NCI-H524 treated with DMSO at 0.1 percent for 48 hours (cell line): ENCODE measurements at regions not wholly inside any gene's neighbourhood (a gene's known extent, or its start where the extent isn't known, plus 50 kb on each side); places are given as distances from the start of the nearest gene placed in this dataset.
A peak's percentile ranks its signal among the peaks of the same experiment; 100 is the strongest.
"Not testable (repeated sequence)": the region's sequence is repeated elsewhere in the genome, so short reads cannot be mapped to it uniquely, and the experiment has no call there.

ENCODE experiments used
- DNase-seq: peaks from one replicate; lab custom pipeline; 2025; lab: John Stamatoyannopoulos, UW

DNA sequence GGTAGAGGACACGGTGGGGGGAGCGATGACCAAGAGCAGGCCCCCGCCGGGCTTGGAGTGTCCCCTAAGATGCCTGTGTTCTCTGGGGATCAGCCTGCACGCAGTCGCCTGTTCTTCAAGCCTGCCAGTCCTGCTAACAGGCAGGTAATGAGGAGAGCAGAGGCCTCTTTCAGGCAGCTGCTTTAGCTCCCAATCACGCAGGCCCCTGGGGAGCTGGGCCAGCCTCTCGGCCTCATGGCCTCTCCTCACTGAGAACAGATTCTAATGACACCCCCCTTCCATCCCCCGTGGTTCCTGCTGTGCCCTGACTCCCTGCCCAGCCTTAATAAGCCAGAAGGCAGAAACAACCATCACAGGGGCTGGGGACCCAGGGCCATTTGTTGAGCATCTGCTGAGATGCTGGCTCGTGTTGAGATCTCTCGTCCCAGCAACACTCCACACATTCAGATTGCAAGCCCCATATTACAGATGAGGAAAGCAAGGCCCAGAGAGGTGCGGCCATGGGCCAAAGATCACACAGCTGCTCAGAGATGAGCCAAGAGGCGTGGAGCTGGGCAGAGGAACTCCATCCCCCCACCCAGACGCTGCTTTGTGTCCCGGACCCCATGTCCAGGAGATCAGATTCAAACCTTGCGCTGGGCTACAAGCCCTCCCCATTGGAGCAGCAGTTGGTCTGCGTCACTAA is 71.6 kb upstream of the CASZ1 start:
- peak; percentile 68 for DNase-seq

DNA sequence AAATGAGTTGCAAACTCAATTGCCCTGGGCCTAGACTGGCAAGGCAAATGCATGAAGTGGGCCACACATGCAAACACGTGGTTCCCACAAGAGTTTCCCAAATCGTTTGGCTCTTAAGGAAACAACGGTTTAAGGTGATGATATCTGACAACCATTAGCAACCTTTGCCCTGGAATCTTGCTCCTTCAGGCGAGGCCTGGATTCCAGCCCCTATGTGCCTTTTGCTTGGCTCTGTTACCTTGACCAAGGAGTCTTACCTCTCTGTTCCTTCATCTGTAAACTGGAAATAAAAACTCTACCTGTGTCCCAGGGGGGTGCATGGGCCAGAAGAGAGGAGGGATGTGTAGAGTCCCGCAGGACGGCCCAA is 72.1 kb upstream of the CASZ1 start:
- DNase-seq, result no peak

DNA sequence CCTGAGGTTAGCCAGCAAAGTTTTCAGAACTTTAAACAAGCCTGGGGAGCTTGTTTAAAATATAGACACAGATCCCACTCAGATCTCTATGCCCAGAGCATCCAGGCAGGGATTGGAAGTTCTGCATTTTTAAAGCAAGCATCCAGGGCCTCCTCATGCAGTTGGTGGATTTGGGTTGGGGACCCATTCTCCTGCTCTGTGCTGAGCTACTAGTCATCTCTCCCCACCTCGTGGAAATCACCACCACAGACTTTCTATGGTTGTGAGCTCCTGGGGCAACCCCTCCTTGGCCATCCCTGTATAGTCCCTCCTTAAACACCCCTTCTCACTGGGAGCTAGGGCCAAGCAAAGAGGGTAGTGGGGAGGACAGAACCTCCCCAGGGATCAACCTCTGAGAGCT is 73.5 kb upstream of the CASZ1 start:
- no peak for DNase-seq

DNA sequence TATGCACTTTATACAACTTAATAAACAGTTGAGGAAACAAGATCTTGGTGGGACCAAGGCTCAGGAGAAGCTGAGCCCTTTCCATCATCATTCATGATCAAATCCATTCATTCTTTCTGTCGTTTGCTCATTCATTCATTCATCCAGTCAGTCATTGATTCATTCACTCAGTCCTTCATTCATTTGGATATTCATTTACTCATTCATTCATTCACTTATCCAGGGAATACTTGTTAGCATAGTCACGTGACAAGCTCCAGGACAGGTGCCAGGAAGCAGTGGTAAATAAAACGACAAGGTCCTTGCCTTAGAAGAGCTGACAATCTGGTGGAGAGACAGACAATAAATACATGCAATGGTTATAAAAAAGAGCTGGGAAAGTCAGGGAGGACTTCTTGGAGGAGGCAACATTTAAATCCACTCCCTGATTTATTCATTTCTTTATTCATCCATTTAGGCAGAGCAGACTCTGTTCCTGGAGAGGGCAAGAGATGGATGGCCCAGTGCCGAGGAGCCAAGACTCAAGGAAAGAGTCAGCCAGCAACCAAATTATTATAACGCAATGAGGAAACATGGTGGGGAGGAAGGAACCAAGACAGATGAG is 74.1 kb upstream of the CASZ1 start:
- no peak for DNase-seq

DNA sequence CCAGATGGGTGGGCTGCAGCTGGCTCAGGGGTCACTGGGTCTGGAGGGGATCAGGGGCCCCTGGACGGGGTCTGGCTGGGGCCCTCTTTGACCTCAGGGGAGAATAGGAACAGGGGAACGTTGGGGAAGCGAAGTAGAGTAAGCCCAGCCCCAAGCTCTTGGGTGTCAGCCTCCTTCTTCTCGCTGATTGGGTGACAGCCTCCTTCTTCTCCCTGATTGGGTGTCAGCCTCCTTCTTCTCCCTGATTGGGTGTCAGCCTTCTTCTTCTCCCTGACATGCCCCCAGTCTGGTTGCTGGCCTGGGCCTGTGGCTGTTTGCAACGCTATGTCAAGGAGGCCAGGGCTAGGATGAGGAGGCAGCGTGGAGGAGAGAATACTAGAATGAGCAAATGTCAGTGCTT is 76.7 kb upstream of the CASZ1 start:
- DNase-seq, result no peak

DNA sequence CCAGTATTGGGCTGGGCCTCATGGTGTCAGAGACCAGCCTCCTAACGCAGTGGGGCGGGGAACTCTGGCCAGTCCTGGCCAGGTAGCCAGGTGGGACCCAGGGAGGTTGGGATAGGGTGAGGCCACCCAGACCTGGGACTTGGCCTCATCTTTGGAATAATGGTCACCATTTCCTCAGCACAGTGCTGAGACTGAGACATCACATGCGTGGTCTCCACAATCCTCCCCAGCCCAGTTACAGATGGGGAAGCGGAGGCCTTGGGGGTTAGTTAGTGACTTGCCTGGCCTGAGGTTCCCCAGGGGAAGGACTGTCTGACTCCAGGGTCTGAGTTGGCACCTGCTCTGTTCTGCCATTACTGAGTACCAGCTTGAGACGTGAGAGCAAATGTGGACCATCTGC is 77.9 kb upstream of the CASZ1 start:
- DNase-seq, result no peak

DNA sequence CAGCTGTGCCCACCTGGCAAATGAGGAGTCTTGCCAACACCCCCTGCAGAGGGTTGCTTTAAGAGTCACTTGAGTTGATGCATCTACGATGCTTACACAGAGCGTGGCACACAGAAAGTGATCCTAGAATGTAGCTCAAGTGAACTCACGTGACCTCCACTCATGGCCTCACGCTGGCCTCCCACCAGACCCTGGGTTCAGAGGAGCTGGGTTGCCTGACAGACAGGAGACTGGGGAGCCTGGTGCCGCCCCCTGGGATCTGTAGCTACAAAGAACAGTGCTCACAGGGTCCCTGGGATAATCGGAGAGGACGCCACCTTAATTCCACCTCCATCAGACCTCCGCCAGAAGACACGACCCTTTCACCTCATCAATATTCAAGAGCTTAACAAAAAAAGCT is 81.4 kb upstream of the CASZ1 start:
- no peak for DNase-seq

DNA sequence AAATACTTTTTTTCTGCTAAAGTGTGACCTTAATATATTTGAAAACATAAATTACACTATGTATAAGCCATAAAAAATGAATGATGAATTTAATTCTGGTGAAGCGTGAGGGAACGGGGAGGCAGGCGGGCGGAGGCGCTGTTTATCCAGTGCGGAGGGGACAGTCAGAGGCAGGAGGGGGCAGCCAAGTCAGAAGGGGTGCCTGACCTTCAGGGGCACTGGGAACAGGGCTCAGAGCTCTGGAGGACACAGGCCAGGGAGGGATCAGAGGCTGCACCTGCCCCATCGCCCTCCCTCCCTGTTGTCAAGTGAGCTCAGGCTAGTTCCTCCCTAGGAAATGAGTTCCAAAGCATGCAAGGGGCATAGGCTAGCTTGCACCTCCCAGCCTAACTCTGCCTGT is 82.0 kb upstream of the CASZ1 start:
- no peak for DNase-seq

DNA sequence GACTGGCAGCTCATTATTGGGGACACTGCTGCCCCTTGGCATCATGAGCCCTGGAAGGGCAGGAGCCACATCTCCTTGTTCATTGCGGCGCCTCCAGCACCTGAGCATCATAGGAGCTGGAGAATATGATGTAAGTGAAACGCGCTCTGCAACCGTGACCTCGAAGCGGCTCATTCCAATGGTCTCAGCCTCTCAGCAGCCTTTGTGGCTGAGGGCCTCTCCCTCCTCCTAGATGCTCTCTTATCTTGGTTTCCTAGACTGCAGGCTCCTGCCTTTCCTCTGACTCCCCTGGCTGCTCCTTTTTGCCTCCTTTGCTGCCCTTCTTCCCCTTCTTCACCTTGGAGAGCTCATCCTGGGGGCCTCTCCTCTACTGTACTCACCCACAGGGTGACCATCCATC is 83.6 kb upstream of the CASZ1 start:
- no peak for DNase-seq

DNA sequence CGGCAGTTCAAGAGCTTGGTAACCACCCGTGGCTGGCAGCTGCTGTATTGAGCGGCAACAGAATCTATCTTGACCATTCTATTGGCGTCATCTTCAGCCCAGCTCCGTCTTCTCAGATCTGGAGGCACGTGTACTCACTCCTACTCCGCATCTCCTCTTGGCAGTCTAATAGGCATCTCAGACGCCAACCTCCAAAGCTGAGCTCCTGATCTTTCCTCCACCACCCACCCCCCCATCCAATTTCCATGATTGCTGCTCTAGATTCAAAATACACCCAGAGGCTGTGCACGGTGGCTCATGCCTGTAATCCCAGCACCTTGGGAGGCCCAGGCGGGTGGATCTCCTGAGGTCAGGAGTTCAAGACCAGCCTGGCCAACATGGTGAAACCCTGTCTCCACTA is 84.6 kb upstream of the CASZ1 start:
- no peak for DNase-seq

DNA sequence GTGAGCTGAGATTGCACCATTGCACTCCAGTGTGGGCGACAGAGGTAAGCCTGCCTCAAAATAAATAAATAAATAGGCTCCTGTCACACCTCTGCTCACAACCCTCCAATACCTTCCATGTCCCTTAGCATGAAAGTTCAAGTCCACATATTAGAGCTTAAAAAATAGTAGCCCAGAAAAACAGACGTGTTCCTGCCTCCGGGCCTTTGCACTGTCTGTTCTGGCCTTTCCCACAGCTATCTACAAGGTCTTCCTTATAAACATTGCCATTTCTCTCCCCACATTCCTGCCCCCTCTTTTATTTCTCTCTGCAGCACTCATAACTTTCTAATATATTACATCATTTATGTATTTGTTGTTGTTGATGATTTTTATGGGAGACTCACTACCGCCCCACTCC is 85.6 kb upstream of the CASZ1 start:
- no peak for DNase-seq

DNA sequence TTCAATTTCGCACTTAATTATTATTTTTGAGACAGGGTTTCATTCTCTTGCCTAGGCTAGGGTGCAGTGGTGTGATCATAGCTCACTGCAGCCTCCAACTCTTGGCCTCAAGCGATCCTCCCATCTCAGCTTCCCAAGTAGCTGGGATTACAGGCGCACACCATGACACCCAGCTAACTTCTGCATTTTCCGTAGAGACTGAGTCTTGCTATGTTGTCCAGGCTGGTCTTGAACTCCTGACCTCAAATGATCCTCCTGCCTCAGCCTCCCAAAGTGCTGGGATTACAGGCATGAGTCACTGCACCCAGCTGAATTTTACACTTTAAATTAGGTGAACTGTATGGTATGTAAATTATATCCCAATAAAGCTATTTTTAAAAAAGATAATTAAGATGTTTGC is 90.6 kb upstream of the CASZ1 start:
- not testable (repeated sequence) for DNase-seq

DNA sequence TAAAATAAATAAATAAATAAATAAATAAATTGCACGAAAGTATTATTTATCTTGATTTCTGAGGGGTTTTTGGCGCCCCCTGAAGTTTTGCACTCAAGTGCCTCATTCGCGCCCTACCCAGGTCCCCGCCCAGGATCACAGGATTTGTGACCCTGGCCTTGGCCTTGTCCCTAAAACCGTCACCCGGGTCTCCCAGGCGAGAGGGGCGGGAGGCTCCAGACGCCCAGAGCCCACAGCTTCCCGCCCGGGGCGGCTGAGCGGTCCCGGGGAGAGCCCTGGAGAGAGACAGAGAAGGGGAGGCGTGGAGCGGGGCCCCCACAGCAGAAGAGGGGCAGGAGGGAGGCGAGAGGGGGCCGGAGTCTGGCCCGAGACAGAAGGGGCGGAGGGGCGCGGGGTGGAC is 91.8 kb upstream of the CASZ1 start:
- DNase-seq, result no peak

DNA sequence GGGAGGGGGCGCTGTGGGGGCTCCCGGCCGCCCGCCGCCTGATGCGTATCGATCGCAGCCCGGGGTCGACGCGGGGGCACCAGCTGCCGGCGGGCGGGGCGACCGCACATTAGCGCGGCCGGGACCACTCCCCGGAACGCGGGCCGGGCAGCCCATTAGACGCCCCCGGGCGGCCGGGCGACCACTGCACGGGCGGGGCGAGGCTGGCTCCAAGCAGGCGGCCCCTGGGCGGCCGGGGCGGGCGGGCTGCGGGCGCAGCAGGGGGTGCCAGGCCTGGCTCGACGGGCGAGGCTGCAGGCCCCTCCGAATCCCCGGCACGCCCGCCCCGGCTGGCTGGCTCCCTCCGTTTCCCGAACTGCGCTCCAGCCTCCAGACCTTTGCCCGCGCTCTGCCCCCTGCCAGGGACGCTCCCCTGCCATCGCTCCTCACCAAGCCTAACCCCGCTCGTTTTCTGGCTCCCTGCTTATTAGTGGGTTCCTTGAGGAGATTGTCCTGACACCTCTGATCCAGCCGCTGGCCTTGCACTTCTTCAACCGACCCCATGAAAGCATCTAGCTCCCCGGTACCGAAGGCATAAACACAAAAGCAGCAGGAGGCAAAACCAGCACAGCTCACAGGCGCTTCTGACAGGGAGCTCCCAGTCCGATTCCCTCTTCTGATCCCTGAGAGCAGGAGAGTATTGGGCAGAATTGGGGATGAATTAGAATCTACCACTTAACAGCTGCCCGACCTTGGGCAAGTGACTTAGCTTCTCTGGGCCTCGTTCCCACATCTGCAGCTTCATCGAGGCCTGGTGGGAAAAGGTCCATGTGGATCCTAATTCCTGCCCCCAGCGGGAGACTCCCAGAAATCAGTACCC is 92.6 kb upstream of the CASZ1 start:
- no peak for DNase-seq

DNA sequence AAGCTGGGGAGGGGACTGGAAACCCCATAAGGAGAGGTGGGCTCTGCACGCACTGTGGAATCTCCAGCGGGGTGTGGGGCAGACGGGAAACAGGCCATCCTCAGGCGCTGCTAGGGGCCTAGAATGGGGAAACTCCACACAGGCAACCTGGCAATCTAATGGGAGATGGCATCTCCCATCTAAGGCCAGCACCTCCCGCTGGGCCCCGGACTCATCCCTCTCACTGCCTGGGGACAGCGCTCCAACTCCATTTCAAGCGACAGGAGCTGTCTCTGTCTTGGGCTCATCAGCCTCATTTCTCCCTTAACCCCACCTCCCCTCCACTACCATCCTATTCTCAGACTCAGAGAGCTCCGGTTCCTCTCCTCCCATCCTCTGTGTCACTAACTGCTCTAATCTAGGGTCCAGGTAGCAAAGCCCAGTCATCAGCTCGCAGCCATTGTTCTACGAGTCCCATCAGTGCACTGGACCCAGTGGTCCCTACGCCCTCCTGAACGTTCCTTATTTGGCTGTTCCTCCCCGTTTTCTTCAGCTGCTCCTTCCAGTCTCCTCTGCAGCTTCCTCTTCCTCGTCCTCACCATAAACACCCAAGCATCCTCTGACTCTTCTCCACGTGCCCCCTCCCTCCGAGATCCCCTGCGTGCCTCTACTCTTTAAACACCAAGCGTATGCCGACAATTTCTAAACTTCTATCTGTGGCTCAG is 93.4 kb upstream of the CASZ1 start:
- no peak for DNase-seq

DNA sequence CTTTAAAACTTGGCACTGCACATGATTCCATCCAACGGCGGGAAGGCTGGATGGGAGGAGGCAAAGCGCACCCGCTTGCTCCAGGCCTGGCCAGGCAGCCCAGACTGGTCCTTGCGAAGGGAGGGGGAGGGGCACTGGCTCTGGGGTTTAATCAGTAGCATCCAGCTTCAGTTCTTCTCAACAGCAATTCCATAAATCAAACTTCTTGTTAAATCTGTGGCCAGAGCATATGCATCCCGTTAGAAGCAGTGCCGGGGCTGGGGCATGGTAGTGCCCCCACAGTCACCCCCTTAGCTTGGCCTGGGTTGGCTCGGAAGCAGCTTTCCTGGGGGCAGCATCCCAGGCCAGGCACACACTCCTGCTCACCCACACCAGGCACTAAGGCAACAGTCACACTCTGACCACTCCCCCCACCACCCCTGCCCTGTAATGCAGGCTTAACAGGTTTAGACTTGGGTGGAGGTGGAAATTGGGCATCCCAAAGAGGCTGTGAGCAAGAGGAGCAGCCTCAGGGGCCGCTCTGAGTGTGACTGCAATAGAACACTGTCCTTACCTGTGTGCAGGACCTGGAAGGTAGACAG is 94.1 kb upstream of the CASZ1 start:
- DNase-seq, result no peak

DNA sequence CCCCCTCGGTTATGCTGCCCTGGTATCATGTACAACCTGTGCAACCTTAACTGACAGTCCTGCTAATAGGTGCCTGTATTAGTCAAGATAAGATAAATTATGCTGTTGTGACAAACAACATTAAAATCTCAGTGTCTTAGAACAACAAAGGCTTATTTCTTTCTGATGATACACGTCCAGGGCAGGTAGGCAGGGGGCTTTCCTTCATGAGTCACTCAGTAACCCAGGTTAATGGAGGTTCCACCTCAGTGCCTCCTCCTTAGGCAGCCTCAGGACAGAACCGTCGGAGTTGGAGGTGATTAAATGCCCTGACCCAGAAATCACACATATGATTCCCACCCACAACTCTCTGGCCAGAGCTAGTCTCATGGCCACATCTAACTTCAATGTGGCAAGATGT is 94.6 kb upstream of the CASZ1 start:
- DNase-seq, result no peak

DNA sequence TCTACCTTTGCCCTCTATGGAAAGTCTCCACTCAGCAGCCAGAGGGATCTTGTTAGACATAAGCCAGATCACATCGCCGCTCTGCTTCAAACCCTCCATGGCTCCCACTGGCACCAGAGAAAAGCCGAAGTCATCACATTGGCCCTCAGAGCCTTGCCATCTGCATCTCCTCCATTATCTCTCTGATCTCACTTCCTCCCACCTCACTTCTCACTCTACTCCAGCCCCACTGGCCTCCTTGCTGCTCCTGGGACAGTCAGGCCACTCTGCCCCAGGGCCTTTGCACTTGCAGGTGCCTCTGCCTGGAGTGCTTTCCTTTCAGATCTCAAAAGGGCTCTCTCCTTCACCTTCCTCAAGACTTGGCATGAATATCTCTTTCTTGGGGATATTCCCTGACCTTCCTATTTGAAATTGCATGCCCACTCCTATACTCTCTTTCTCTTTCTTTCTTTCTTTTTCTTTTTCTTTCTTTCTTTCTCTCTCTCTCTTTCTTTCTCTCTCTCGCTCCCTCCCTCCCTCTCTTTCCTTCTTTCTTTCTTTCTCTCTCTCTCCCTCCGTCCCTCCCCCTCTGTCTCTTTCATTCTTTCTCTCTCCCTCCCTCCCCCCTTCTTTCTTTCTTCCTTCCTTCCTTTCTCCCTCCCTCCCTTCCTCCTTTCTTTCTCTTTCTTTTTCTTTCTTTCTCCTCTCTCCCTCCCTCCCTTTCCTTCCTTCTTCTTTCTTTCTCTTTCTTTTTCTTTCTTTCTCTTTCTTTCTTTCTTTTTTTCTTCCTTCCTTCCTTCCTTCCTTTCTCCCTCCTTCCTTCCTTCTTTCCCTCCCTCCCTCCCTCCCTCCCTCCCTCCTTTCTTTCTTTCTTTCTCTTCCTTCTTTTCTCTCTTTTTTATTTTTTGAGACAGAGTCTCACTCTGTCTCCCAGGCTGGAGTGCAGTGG is 96.0 kb upstream of the CASZ1 start:
- DNase-seq, result no peak

DNA sequence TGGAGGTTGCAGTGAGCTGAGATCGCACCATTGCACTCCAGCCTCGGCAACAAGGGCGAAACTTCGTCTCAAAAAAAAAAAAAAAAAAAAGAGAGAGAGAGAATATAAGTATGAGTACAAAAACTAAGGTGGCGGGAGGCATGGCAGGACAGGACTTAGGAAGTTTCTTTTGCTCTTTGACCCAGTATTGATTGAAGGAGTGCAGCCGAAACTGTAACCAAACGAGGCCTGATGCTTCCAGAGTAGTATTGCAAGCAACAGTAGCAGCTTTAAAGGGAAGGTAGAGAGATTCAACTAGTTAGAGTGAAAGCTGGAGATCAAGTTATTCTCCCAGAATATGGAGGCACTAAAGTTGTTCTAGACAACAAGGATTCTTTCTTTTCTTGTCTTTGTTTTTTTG is 99.2 kb upstream of the CASZ1 start:
- DNase-seq, result no peak

DNA sequence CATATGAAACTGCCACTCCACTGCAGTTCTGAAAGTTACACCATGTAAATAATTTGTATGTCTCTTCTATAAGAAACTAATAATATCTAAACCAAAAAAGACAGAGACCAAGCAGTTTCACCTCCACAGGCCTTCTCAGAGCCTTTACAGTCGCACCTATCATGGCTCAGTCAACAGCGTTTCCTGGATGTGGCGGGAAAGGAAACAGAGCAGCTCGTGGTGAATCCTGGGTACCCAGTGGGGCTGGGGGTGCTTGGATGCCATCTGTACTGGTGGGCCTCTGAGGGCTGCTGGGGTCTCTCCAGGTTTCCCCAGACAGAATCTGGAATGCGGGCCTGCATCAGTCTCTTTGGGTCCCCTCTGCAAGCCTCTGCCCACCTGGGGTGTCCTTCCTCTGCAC is 100.2 kb upstream of the CASZ1 start:
- no peak for DNase-seq

DNA sequence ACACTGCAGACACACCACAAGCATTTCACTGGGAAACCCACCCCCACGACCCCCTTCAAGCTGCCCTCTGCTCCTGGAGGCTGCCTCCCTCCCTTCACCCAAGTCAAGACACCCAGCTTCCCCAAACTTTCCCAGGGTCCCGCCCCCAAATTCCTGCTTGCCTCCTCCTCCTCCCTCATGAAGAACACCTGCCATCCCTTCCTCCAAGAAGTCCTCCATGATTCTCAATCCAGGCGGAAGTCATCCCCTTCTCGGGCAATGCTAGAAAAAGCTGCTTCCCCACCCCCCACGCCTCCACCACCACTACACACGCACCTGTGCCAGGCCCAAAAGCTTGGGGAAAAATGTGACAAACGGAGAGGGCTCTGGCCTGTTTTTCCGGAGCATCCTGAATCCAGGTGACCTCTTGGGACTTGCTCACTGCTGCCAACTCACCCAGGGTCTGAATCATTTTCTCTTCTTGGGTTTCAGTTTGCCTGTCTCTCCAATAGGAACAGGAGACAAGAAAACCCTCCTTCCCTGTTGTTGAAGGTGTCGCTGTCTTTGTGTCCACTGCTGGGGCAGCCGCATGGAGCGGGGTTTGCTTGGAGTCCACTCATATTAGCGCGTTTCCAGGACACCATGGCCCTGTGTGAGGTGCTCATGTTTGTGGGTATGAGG is 101.0 kb upstream of the CASZ1 start:
- DNase-seq, result no peak
